ENCODE measurements at regions not wholly inside any gene's neighbourhood (a gene's known extent, or its start where the extent isn't known, plus 50 kb on each side); places are given as distances from the start of the nearest gene placed in this dataset.

DNA sequence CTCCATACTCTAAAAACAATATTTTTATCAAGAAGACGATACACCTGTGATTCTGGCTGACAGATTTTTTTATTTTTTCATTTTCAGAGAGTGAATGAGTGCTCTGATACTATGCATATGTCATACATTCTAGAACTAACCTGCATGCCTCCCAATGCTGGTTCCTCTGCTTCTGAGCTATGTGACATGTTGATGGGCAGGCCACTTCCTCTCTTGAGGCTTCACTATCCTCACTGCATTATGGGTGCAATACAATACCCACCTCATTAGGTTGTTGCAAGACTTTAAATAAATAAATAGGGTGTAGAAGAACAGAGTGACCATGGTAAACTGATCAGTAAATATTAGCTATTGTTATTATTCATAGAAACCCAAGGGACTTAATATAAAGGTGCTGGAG, 408.3 kb downstream of the HNRNPD start:
- TF ChIP-seq, protein P1, sequence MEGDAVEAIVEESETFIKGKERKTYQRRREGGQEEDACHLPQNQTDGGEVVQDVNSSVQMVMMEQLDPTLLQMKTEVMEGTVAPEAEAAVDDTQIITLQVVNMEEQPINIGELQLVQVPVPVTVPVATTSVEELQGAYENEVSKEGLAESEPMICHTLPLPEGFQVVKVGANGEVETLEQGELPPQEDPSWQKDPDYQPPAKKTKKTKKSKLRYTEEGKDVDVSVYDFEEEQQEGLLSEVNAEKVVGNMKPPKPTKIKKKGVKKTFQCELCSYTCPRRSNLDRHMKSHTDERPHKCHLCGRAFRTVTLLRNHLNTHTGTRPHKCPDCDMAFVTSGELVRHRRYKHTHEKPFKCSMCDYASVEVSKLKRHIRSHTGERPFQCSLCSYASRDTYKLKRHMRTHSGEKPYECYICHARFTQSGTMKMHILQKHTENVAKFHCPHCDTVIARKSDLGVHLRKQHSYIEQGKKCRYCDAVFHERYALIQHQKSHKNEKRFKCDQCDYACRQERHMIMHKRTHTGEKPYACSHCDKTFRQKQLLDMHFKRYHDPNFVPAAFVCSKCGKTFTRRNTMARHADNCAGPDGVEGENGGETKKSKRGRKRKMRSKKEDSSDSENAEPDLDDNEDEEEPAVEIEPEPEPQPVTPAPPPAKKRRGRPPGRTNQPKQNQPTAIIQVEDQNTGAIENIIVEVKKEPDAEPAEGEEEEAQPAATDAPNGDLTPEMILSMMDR (IDR thresholded peaks at IDR 0.05), result no peak
- TF ChIP-seq POLR2A (IDR thresholded peaks at IDR 0.05), result no peak

Measured in esophagus squamous epithelium (tissue), 4 donors.